PC-9 (cell line): ENCODE measurements at regions not wholly inside any gene's neighbourhood (a gene's known extent, or its start where the extent isn't known, plus 50 kb on each side); places are given as distances from the start of the nearest gene placed in this dataset.

ENCODE experiments used
- BruUV-seq: library from RNA; stranded (reverse); fragments of 400-500 nt; replicated peaks from 2 replicates; lab custom pipeline; 2021; lab: Mats Ljungman, UMichigan
- CTCF ChIA-PET: fragments of 300-600 bp; sonication (Branson Sonifier 250); formaldehyde crosslinking; loops from one replicate; lab custom pipeline; 2022; ENCODE audit warnings: antibody characterized with exemption; lab: Charles Lee
- POLR2A ChIA-PET: fragments of 300-600 bp; sonication (Branson Sonifier 250); formaldehyde crosslinking; loops from one replicate; lab custom pipeline; 2022; ENCODE audit warnings: antibody characterized with exemption; ENCODE audit not compliant: unreplicated experiment; lab: Charles Lee
- DNase-seq, 2 experiments: peaks; one replicate each; pipeline versions ENCODE4 v3.0.0 to v3.0.0-alpha.2; 2015 to 2022; ENCODE audit warnings: mixed read lengths in 1 of 2
- H2AFZ ChIP-seq: fragments of 200-600 bp; sonication (generic); 2 replicates; pipeline ENCODE4 v1.8.1; 2017; ENCODE audit warnings: antibody characterized with exemption
- H3F3A ChIP-seq: fragments of 200-600 bp; sonication (generic); 2 replicates; pipeline ENCODE4 v1.8.1; 2017; ENCODE audit warnings: antibody characterized with exemption, mild to moderate bottlenecking, low read depth; ENCODE audit not compliant: insufficient read depth
- H3K27ac ChIP-seq: fragments of 200-600 bp; sonication (generic); 2 replicates; pipeline ENCODE4 v1.6.1; 2016; ENCODE audit warnings: mixed run types
- H3K27me3 ChIP-seq: fragments of 200-600 bp; sonication (generic); 2 replicates; pipeline ENCODE4 v1.6.1; 2016; ENCODE audit warnings: low read depth, mixed run types; ENCODE audit not compliant: insufficient read depth
- H3K36me3 ChIP-seq: fragments of 200-600 bp; sonication (generic); 2 replicates; pipeline ENCODE4 v1.6.1; 2016; ENCODE audit warnings: low read depth, mixed run types
- H3K4me1 ChIP-seq: fragments of 200-600 bp; sonication (generic); replicated peaks from 2 replicates; pipeline ENCODE4 v1.6.1; 2016; ENCODE audit warnings: mixed run types; ENCODE audit not compliant: insufficient read depth
- H3K4me2 ChIP-seq: fragments of 200-600 bp; sonication (generic); 2 replicates; pipeline ENCODE4 v1.6.1; 2017; ENCODE audit warnings: mixed run types
- H3K4me3 ChIP-seq: fragments of 200-600 bp; sonication (generic); 2 replicates; pipeline ENCODE4 v1.6.1; 2016; ENCODE audit warnings: mixed run types
- H3K79me2 ChIP-seq: fragments of 200-600 bp; sonication (generic); 2 replicates; pipeline ENCODE4 v1.6.1; 2017; ENCODE audit warnings: low read depth, mixed run types
- H3K9me2 ChIP-seq: fragments of 200-600 bp; sonication (generic); 2 replicates; pipeline ENCODE4 v1.8.1; 2017; ENCODE audit warnings: mild to moderate bottlenecking; ENCODE audit not compliant: insufficient read depth
- H3K9me3 ChIP-seq: fragments of 200-600 bp; sonication (generic); 2 replicates; pipeline ENCODE4 v1.8.1; 2016; ENCODE audit warnings: low read depth; ENCODE audit not compliant: insufficient read depth
- H4K20me1 ChIP-seq: fragments of 200-600 bp; sonication (generic); 2 replicates; pipeline ENCODE4 v1.8.1; 2017; ENCODE audit not compliant: insufficient read depth
- CTCF ChIP-seq: fragments of 200-600 bp; sonication (generic); conservative IDR thresholded peaks from 2 replicates; pipeline ENCODE4 v1.6.1; 2017; ENCODE audit warnings: mixed run types, antibody characterized with exemption, mild to moderate bottlenecking, moderate library complexity
- EZH2 ChIP-seq: fragments of 200-600 bp; sonication (generic); IDR thresholded peaks from 2 replicates; pipeline ENCODE4 v1.8.0; 2017; ENCODE audit warnings: antibody characterized with exemption, low read depth
- intact Hi-C: fragments of 100-400 bp; cut with micrococcal nuclease; formaldehyde crosslinking; loops from one replicate; pipeline ENCODE4 v1.10.0; 2022; ENCODE audit not compliant: unreplicated experiment

- Histone ChIP-seq H3K9me3 (no peaks in the 10 kb centered on the region), H3K4me2 (no peak overlapping the region), H3K4me3 (no peak overlapping the region), H3K36me3 (no peaks in the 10 kb centered on the region), H3K27me3 (no peaks in the 10 kb centered on the region), H3K4me1 (no peaks in the 10 kb centered on the region), H2AFZ (no peak overlapping the region), H3F3A (no peaks in the 10 kb centered on the region), H3K79me2 (no peaks in the 10 kb centered on the region), H3K9me2 (no peaks in the 10 kb centered on the region), H4K20me1 (no peaks in the 10 kb centered on the region), H3K27ac (no peak overlapping the region)
- no peak for TF ChIP-seq CTCF
- TF ChIP-seq EZH2 = no peak
- CTCF ChIA-PET = no interaction called here
- DNase-seq = no peak
- intact Hi-C loops = no loop called here
- no TSS peak for BruUV-seq
- POLR2A ChIA-PET = no interaction called here
These were observed 2535.1 kb downstream of the ARAP2 start for GRCh38 chr4:33709247-33709646.

- H3F3A ChIP-seq = no peaks in the 10 kb centered on the region
- H3K27ac ChIP-seq = no peak overlapping the region
- no peaks in the 10 kb centered on the region for H3K4me1 ChIP-seq
- no peaks in the 10 kb centered on the region for H3K79me2 ChIP-seq
- ChIA-PET POLR2A (no interaction called here), CTCF (no interaction called here)
- no TSS peak for BruUV-seq
- H3K36me3 ChIP-seq = no peaks in the 10 kb centered on the region
- no peaks in the 10 kb centered on the region for H3K27me3 ChIP-seq
- H3K9me2 ChIP-seq = no peaks in the 10 kb centered on the region
- no peak for DNase-seq
- H2AFZ ChIP-seq = no peak overlapping the region
- intact Hi-C loops = no loop called here
- no peak overlapping the region for H3K4me2 ChIP-seq
- H4K20me1 ChIP-seq = no peaks in the 10 kb centered on the region
- no peak overlapping the region for H3K4me3 ChIP-seq
- TF ChIP-seq CTCF = no peak
- TF ChIP-seq EZH2 = no peak
- H3K9me3 ChIP-seq = no peaks in the 10 kb centered on the region
These were observed 2532.5 kb downstream of the ARAP2 start for GRCh38 chr4:33711826-33712225.

- no peak overlapping the region for H2AFZ ChIP-seq
- H3K4me1 ChIP-seq = no peaks in the 10 kb centered on the region
- BruUV-seq = no TSS peak
- TF ChIP-seq EZH2 (no peak), CTCF (no peak)
- H3K27ac ChIP-seq = no peak overlapping the region
- CTCF ChIA-PET = no interaction called here
- H3K36me3 ChIP-seq = no peaks in the 10 kb centered on the region
- H3K9me2 ChIP-seq = no peaks in the 10 kb centered on the region
- intact Hi-C loops = no loop called here
- no peak for DNase-seq
- no peaks in the 10 kb centered on the region for H3K27me3 ChIP-seq
- H3F3A ChIP-seq = no peaks in the 10 kb centered on the region
- no peak overlapping the region for H3K4me3 ChIP-seq
- POLR2A ChIA-PET = no interaction called here
- no peaks in the 10 kb centered on the region for H3K9me3 ChIP-seq
- H3K4me2 ChIP-seq = no peak overlapping the region
- no peaks in the 10 kb centered on the region for H4K20me1 ChIP-seq
- no peaks in the 10 kb centered on the region for H3K79me2 ChIP-seq
These were observed 2529.3 kb downstream of the ARAP2 start for GRCh38 chr4:33714971-33715370.
